ENCODE measurements at regions not wholly inside any gene's neighbourhood (a gene's known extent, or its start where the extent isn't known, plus 50 kb on each side); places are given as distances from the start of the nearest gene placed in this dataset.

GRCh38 chr9:107905308-107906020 lies 415.9 kb upstream of the KLF4 start:
- no peaks in the 10 kb centered on the region for H3K36me3 ChIP-seq (ENCODE audit: insufficient read depth, low read length)
- H3K9me3 ChIP-seq (ENCODE audit: control insufficient read depth, insufficient read depth, low read length), result no peaks in the 10 kb centered on the region; the same call in none of the 2 replicates
- no peaks in the 10 kb centered on the region for H3K4me1 ChIP-seq (ENCODE audit: insufficient read depth, low read length)
- no peak overlapping the region for H3K9ac ChIP-seq (ENCODE audit: low read depth, low read length)

GRCh38 chr9:107899961-107900330 lies 410.4 kb upstream of the KLF4 start:
- Histone ChIP-seq H3K36me3 (ENCODE audit: insufficient read depth, low read length) (no peaks in the 10 kb centered on the region), H3K9me3 (ENCODE audit: control insufficient read depth, insufficient read depth, low read length) (no peaks in the 10 kb centered on the region; the same call in none of the 2 replicates), H3K9ac (ENCODE audit: low read depth, low read length) (no peak overlapping the region), H3K4me1 (ENCODE audit: insufficient read depth, low read length) (peaks cover 2% of the 10 kb centered on the region; the same call in 1 of the 2 replicates)

GRCh38 chr9:107898761-107899160 lies 409.2 kb upstream of the KLF4 start:
- Histone ChIP-seq H3K9ac (ENCODE audit: low read depth, low read length) (no peak overlapping the region), H3K9me3 (ENCODE audit: control insufficient read depth, insufficient read depth, low read length) (no peaks in the 10 kb centered on the region; the same call in none of the 2 replicates), H3K4me1 (ENCODE audit: insufficient read depth, low read length) (peaks cover 10% of the 10 kb centered on the region), H3K36me3 (ENCODE audit: insufficient read depth, low read length) (no peaks in the 10 kb centered on the region)

GRCh38 chr9:107896544-107896943 lies 407.0 kb upstream of the KLF4 start:
- H3K4me1 ChIP-seq (ENCODE audit: insufficient read depth, low read length), result peaks cover 10% of the 10 kb centered on the region
- no peaks in the 10 kb centered on the region for H3K9me3 ChIP-seq (ENCODE audit: control insufficient read depth, insufficient read depth, low read length)
- no peaks in the 10 kb centered on the region for H3K36me3 ChIP-seq (ENCODE audit: insufficient read depth, low read length)
- H3K9ac ChIP-seq (ENCODE audit: low read depth, low read length), result no peak overlapping the region

GRCh38 chr9:107895501-107896001 lies 406.0 kb upstream of the KLF4 start:
- no peak overlapping the region for H3K9ac ChIP-seq (ENCODE audit: low read depth, low read length)
- peaks cover 10% of the 10 kb centered on the region for H3K4me1 ChIP-seq (ENCODE audit: insufficient read depth, low read length)
- no peaks in the 10 kb centered on the region for H3K9me3 ChIP-seq (ENCODE audit: control insufficient read depth, insufficient read depth, low read length)
- H3K36me3 ChIP-seq (ENCODE audit: insufficient read depth, low read length), result no peaks in the 10 kb centered on the region

- Histone ChIP-seq H3K4me1 (ENCODE audit: insufficient read depth, low read length) (peaks cover 10% of the 10 kb centered on the region), H3K9me3 (ENCODE audit: control insufficient read depth, insufficient read depth, low read length) (peaks cover 2% of the 10 kb centered on the region; the same call in 1 of the 2 replicates), H3K9ac (ENCODE audit: low read depth, low read length) (no peak overlapping the region), H3K36me3 (ENCODE audit: insufficient read depth, low read length) (no peaks in the 10 kb centered on the region)
Measured at GRCh38 chr9:107894572-107895261, 405.1 kb upstream of the KLF4 start.

GRCh38 chr9:107890921-107891465 lies 401.4 kb upstream of the KLF4 start:
- Histone ChIP-seq H3K9ac (ENCODE audit: low read depth, low read length) (no peak overlapping the region), H3K9me3 (ENCODE audit: control insufficient read depth, insufficient read depth, low read length) (peaks cover 2% of the 10 kb centered on the region; the same call in 1 of the 2 replicates), H3K36me3 (ENCODE audit: insufficient read depth, low read length) (no peaks in the 10 kb centered on the region; the same call in 1 of the 2 replicates), H3K4me1 (ENCODE audit: insufficient read depth, low read length) (peaks cover 10% of the 10 kb centered on the region)

GRCh38 chr9:107888773-107889227 lies 399.2 kb upstream of the KLF4 start:
- Histone ChIP-seq H3K9me3 (ENCODE audit: control insufficient read depth, insufficient read depth, low read length) (peaks cover 2% of the 10 kb centered on the region; the same call in 1 of the 2 replicates), H3K9ac (ENCODE audit: low read depth, low read length) (no peak overlapping the region), H3K4me1 (ENCODE audit: insufficient read depth, low read length) (no peaks in the 10 kb centered on the region), H3K36me3 (ENCODE audit: insufficient read depth, low read length) (no peaks in the 10 kb centered on the region; the same call in 1 of the 2 replicates)

GRCh38 chr9:107886826-107887225 lies 397.3 kb upstream of the KLF4 start:
- peaks cover 2% of the 10 kb centered on the region; the same call in 1 of the 2 replicates for H3K9me3 ChIP-seq (ENCODE audit: control insufficient read depth, insufficient read depth, low read length)

GRCh38 chr9:107883496-107884124 lies 394.0 kb upstream of the KLF4 start:
- no peaks in the 10 kb centered on the region; the same call in 1 of the 2 replicates for H3K36me3 ChIP-seq (ENCODE audit: insufficient read depth, low read length)
- H3K9ac ChIP-seq (ENCODE audit: low read depth, low read length), result no peak overlapping the region
- no peaks in the 10 kb centered on the region for H3K4me1 ChIP-seq (ENCODE audit: insufficient read depth, low read length)
- no peaks in the 10 kb centered on the region for H3K9me3 ChIP-seq (ENCODE audit: control insufficient read depth, insufficient read depth, low read length)

More at GRCh38 chr9:107886826-107887225, 397.3 kb upstream of the KLF4 start:
- Histone ChIP-seq H3K9ac (ENCODE audit: low read depth, low read length) (no peak overlapping the region), H3K36me3 (ENCODE audit: insufficient read depth, low read length) (no peaks in the 10 kb centered on the region; the same call in 1 of the 2 replicates), H3K4me1 (ENCODE audit: insufficient read depth, low read length) (no peaks in the 10 kb centered on the region)

GRCh38 chr9:107881626-107882300 lies 392.2 kb upstream of the KLF4 start:
- no peak overlapping the region for H3K9ac ChIP-seq (ENCODE audit: low read depth, low read length)
- no peaks in the 10 kb centered on the region for H3K9me3 ChIP-seq (ENCODE audit: control insufficient read depth, insufficient read depth, low read length)
- H3K4me1 ChIP-seq (ENCODE audit: insufficient read depth, low read length), result no peaks in the 10 kb centered on the region
- H3K36me3 ChIP-seq (ENCODE audit: insufficient read depth, low read length), result no peaks in the 10 kb centered on the region

GRCh38 chr9:107878462-107878861 lies 388.9 kb upstream of the KLF4 start:
- Histone ChIP-seq H3K9me3 (ENCODE audit: control insufficient read depth, insufficient read depth, low read length) (no peaks in the 10 kb centered on the region), H3K9ac (ENCODE audit: low read depth, low read length) (no peak overlapping the region), H3K36me3 (ENCODE audit: insufficient read depth, low read length) (no peaks in the 10 kb centered on the region), H3K4me1 (ENCODE audit: insufficient read depth, low read length) (peaks cover 6% of the 10 kb centered on the region)

- Histone ChIP-seq H3K4me1 (ENCODE audit: insufficient read depth, low read length) (peaks cover 19% of the 10 kb centered on the region), H3K36me3 (ENCODE audit: insufficient read depth, low read length) (no peaks in the 10 kb centered on the region), H3K9ac (ENCODE audit: low read depth, low read length) (no peak overlapping the region), H3K9me3 (ENCODE audit: control insufficient read depth, insufficient read depth, low read length) (no peaks in the 10 kb centered on the region)
Measured at GRCh38 chr9:107875571-107875980, 386.0 kb upstream of the KLF4 start.

All from ES-I3 (cell line).